Keratinocyte (primary cell): ENCODE measurements at regions not wholly inside any gene's neighbourhood (a gene's known extent, or its start where the extent isn't known, plus 50 kb on each side); places are given as distances from the start of the nearest gene placed in this dataset.

Experiments
- DNase-seq: peaks from one replicate; pipeline ENCODE4 v3.0.0-alpha.2; 2011; ENCODE audit warnings: low read depth, missing footprints, low spot score
- FAIRE-seq: peaks from 2 replicates; lab custom pipeline; 2011; peaks lifted over from hg19 to GRCh38; lab: Jason Lieb, UNC
- H2AFZ ChIP-seq: 2 replicates; pipeline ENCODE4 v1.6.0; 2012; ENCODE audit warnings: low read length, control low read depth, inconsistent platforms; ENCODE audit not compliant: control insufficient read depth
- H3K27ac ChIP-seq: 2 replicates; pipeline ENCODE4 v1.5.1; 2011; ENCODE audit warnings: low read length; ENCODE audit not compliant: control insufficient read depth, insufficient read depth
- H3K27me3 ChIP-seq: 3 replicates; pipeline ENCODE4 v1.6.0; 2011; ENCODE audit warnings: low read length; ENCODE audit not compliant: control insufficient read depth, insufficient read depth; ENCODE audit errors: extremely low read depth
- H3K36me3 ChIP-seq, 2 experiments: 2 replicates in 1 of 2; 3 replicates in 1 of 2; pipeline ENCODE4 v1.5.1; 2011; ENCODE audit warnings: low read length in 2 of 2, mild to moderate bottlenecking in 1 of 2; ENCODE audit not compliant: control insufficient read depth in 2 of 2, insufficient read depth in 2 of 2; ENCODE audit errors: extremely low read depth in 1 of 2
- H3K4me1 ChIP-seq: 3 replicates; pipeline ENCODE4 v1.5.1; 2011; ENCODE audit warnings: low read length; ENCODE audit not compliant: control insufficient read depth, insufficient read depth; ENCODE audit errors: extremely low read depth
- H3K4me2 ChIP-seq: 3 replicates; pipeline ENCODE4 v1.6.0; 2011; ENCODE audit warnings: low read depth, low read length; ENCODE audit not compliant: control insufficient read depth, insufficient read depth; ENCODE audit errors: extremely low read depth
- H3K4me3 ChIP-seq, 3 experiments: fragments of 200-600 bp in 1 of 3; sonication (generic) in 1 of 3; 2 replicates in 2 of 3; 3 replicates in 1 of 3; pipeline ENCODE4 v1.5.1; 2011 to 2016; ENCODE audit warnings: low read length in 3 of 3, mild to moderate bottlenecking in 3 of 3, control low read depth in 2 of 3, inconsistent platforms in 1 of 3, low read depth in 1 of 3, mixed read lengths in 1 of 3, mixed run types in 1 of 3, moderate library complexity in 1 of 3; ENCODE audit not compliant: control insufficient read depth in 2 of 3, insufficient read depth in 2 of 3; ENCODE audit errors: extremely low read depth in 1 of 3
- H3K79me2 ChIP-seq: 2 replicates; pipeline ENCODE4 v1.6.0; 2012; ENCODE audit warnings: low read length; ENCODE audit not compliant: control insufficient read depth, insufficient read depth
- H3K9ac ChIP-seq: 3 replicates; pipeline ENCODE4 v1.6.0; 2011; ENCODE audit warnings: low read length; ENCODE audit not compliant: control insufficient read depth, insufficient read depth; ENCODE audit errors: extremely low read depth
- H3K9me1 ChIP-seq: 3 replicates; pipeline ENCODE4 v1.6.0; 2011; ENCODE audit warnings: low read length; ENCODE audit not compliant: control insufficient read depth, insufficient read depth; ENCODE audit errors: extremely low read depth
- H3K9me3 ChIP-seq: 2 replicates; pipeline ENCODE4 v1.5.1; 2012; ENCODE audit warnings: low read depth, low read length; ENCODE audit not compliant: control insufficient read depth
- H4K20me1 ChIP-seq: 3 replicates; pipeline ENCODE4 v1.6.0; 2011; ENCODE audit warnings: low read length; ENCODE audit not compliant: control insufficient read depth, insufficient read depth; ENCODE audit errors: extremely low read depth
- EZH2 ChIP-seq: IDR thresholded peaks from one replicate; pipeline ENCODE4 v1.6.1; 2012; ENCODE audit warnings: inconsistent platforms, mild to moderate bottlenecking, low read length, moderate library complexity
- dilution Hi-C: fragments of 300-500 bp; cut with MboI; formaldehyde crosslinking; loops from one replicate; pipeline ENCODE4 v1.7.0; 2020; ENCODE audit warnings: low sequenced_read_pairs; ENCODE audit not compliant: extremely low pct_ligation_motif_present
- TF ChIP-seq, protein P1 (sequence below), 3 experiments: IDR thresholded peaks in 1 of 3; conservative IDR thresholded peaks in 1 of 3; optimal IDR thresholded peaks in 1 of 3; 2 replicates in 2 of 3; 3 replicates in 1 of 3; pipeline versions ENCODE3 to v1.5.1; 2011; ENCODE audit warnings: low read length in 3 of 3, mild to moderate bottlenecking in 3 of 3, moderate library complexity in 2 of 3, control low read depth in 1 of 3, inconsistent platforms in 1 of 3; ENCODE audit not compliant: insufficient read depth in 2 of 3; ENCODE audit errors: extremely low read depth in 1 of 3

- H3K27ac ChIP-seq = no peak overlapping the region
- no peaks in the 10 kb centered on the region for H4K20me1 ChIP-seq
- no peaks in the 10 kb centered on the region for H3K4me1 ChIP-seq
- no peaks in the 10 kb centered on the region for H3K27me3 ChIP-seq
- H3K36me3 ChIP-seq = no peaks in the 10 kb centered on the region
- no peaks in the 10 kb centered on the region for H3K9me3 ChIP-seq
- no peaks in the 10 kb centered on the region for H3K79me2 ChIP-seq
- H2AFZ ChIP-seq = no peak overlapping the region
- H3K4me3 ChIP-seq = no peak overlapping the region
- dilution Hi-C loops = no loop called here
- H3K9ac ChIP-seq = no peak overlapping the region
- DNase-seq (no peak), FAIRE-seq (no peak)
- H3K9me1 ChIP-seq = no peaks in the 10 kb centered on the region
- TF ChIP-seq, protein P1, sequence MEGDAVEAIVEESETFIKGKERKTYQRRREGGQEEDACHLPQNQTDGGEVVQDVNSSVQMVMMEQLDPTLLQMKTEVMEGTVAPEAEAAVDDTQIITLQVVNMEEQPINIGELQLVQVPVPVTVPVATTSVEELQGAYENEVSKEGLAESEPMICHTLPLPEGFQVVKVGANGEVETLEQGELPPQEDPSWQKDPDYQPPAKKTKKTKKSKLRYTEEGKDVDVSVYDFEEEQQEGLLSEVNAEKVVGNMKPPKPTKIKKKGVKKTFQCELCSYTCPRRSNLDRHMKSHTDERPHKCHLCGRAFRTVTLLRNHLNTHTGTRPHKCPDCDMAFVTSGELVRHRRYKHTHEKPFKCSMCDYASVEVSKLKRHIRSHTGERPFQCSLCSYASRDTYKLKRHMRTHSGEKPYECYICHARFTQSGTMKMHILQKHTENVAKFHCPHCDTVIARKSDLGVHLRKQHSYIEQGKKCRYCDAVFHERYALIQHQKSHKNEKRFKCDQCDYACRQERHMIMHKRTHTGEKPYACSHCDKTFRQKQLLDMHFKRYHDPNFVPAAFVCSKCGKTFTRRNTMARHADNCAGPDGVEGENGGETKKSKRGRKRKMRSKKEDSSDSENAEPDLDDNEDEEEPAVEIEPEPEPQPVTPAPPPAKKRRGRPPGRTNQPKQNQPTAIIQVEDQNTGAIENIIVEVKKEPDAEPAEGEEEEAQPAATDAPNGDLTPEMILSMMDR (optimal IDR thresholded peaks at IDR 0.05 in 1 of 3, IDR thresholded peaks at IDR 0.05 in 1 of 3, conservative IDR thresholded peaks at IDR 0.05 in 1 of 3; ENCODE audit: extremely low read depth in 1 of 3, insufficient read depth in 2 of 3, low read length in 3 of 3) = no peak
- TF ChIP-seq EZH2 = no peak
- H3K4me2 ChIP-seq = no peak overlapping the region
Measured at GRCh38 chr3:182464513-182465145, 328.7 kb upstream of the ATP11B start.

DNA sequence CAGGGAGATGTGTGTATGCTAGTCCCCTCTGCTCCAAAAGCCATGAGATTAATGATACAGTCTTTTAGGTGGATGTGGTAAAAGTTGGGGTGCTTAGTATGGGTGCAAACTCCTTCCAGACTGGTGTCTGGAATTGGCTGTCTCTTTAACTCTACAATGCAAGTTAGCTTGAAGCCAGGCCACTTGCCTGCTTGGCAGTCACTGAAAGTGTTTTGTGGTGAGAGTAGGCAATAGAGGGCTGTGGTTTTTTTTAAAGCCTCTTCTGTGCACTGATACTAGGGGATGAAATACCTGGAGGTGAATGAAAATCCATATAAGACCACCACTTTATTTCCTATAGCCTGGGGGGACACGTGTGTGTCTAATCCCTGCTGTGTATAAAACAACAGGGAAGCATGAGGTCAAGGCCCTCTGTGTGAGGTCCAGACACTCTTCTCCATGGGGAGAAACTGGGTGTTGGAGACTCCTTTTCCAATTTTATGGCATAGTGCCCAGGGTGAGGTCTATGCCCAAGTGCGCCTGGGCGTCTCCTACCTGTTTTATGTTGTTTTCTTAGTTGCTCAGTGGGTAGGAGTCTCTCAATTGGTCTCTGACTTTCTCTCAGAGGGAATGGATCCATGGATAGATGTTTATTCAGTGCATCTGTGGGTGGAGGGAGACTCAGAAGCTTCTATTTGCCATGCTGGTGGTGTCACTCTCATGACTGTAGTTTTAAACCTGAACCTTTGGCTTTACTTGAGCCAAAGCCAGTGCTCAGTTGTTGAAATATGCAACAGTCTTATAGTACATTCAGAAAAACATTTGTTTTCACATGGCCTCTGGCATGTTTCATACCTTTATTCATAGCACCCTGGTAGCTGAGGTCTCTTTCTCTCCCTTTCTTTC is 327.8 kb upstream of the ATP11B start:
- Histone ChIP-seq H3K4me2 (no peak overlapping the region), H3K4me3 (no peak overlapping the region), H3K9me3 (no peaks in the 10 kb centered on the region), H3K79me2 (no peaks in the 10 kb centered on the region), H3K36me3 (no peaks in the 10 kb centered on the region), H3K27me3 (no peaks in the 10 kb centered on the region), H3K4me1 (no peaks in the 10 kb centered on the region), H3K27ac (no peak overlapping the region), H4K20me1 (no peaks in the 10 kb centered on the region), H2AFZ (no peak overlapping the region), H3K9ac (no peak overlapping the region), H3K9me1 (no peaks in the 10 kb centered on the region)
- FAIRE-seq (no peak), DNase-seq (no peak)
- TF ChIP-seq EZH2 = no peak
- TF ChIP-seq, protein P1 (optimal IDR thresholded peaks at IDR 0.05 in 1 of 3, IDR thresholded peaks at IDR 0.05 in 1 of 3, conservative IDR thresholded peaks at IDR 0.05 in 1 of 3; ENCODE audit: extremely low read depth in 1 of 3, insufficient read depth in 2 of 3, low read length in 3 of 3) = no peak
- dilution Hi-C loops = no loop called here
